ENCODE measurements at regions not wholly inside any gene's neighbourhood (a gene's known extent, or its start where the extent isn't known, plus 50 kb on each side); places are given as distances from the start of the nearest gene placed in this dataset.
A peak's percentile ranks its signal among the peaks of the same experiment; 100 is the strongest.

DNA sequence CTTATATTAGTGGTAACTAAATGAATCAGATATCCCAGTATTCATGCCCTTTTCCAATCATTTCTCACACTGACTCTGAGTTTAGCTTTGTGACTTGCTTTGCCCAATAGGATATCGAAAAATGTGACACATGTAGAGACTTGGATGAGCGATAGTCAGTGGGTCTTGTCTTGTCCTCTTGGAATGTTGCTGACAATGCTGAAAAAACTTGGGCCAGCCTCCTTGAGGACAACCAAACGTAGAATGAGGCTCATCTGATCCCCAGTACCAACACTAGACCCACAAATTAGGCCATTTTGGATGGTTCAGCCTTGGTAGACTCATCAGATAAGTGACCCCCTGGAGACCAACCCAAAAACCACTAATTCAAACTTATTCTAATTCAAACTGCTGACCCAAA, 351.0 kb downstream of the GRIN2B start:
- no peaks in the 10 kb centered on the region for H3K9me3 ChIP-seq (ENCODE audit: control insufficient read depth in 1 of 2, insufficient read depth in 1 of 2, low read depth in 1 of 2, low read length in 2 of 2)
- ChIA-PET RAD21 (ENCODE audit: low non-redundant PET in 1 of 2, low total read pairs in 2 of 2, uncharacterized antibody in 2 of 2, unreplicated experiment in 2 of 2) (no interaction called here), POLR2A (no interaction called here), CTCF (no interaction called here)
- TF ChIP-seq SRF (IDR thresholded peaks at IDR 0.05; ENCODE audit: low read depth) (no peak), POLR2AphosphoS5 (IDR thresholded peaks at IDR 0.05; ENCODE audit: low read depth, low read length) (no peak), ZFX (IDR thresholded peaks at IDR 0.05) (no peak)
- TF ChIP-seq, protein P1, sequence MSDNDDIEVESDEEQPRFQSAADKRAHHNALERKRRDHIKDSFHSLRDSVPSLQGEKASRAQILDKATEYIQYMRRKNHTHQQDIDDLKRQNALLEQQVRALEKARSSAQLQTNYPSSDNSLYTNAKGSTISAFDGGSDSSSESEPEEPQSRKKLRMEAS (IDR thresholded peaks at IDR 0.05): no peak
- no peak for DNase-seq (ENCODE audit: low read depth, low spot score)
- no peaks in the 10 kb centered on the region for H3K27me3 ChIP-seq (ENCODE audit: insufficient read depth, low read length)
- H3K9ac ChIP-seq (ENCODE audit: low read length): no peak overlapping the region
- H3K9me2 ChIP-seq (ENCODE audit: insufficient read depth): 0 out of 2 replicates have a peak, but pooled peaks cover 2% of the 10 kb centered on the region
- no peak overlapping the region for H3K27ac ChIP-seq (ENCODE audit: low read depth, low read length)
- H3K4me2 ChIP-seq (ENCODE audit: low read length): no peak overlapping the region
- no peak overlapping the region for H3K4me3 ChIP-seq (replicated peaks in 1 of 2; ENCODE audit: low read depth in 1 of 2, low read length in 2 of 2)
- intact Hi-C loops (cut with micrococcal nuclease): no loop called here
- H3K79me2 ChIP-seq (ENCODE audit: insufficient read depth, low read length): no peaks in the 10 kb centered on the region
- H2AFZ ChIP-seq (ENCODE audit: low read depth, low read length, poor library complexity, severe bottlenecking): no peak overlapping the region
- ATAC-seq: no peak
- no TSS peak for BruUV-seq (replicated peaks)
- H4K20me1 ChIP-seq (ENCODE audit: insufficient read depth): no peaks in the 10 kb centered on the region
- no peaks in the 10 kb centered on the region for H3K36me3 ChIP-seq (ENCODE audit: control insufficient read depth in 1 of 2, insufficient read depth in 2 of 2, low read length in 2 of 2)
- H3K4me1 ChIP-seq (ENCODE audit: control insufficient read depth in 1 of 2, insufficient read depth in 2 of 2, low read length in 2 of 2): peaks cover 0 to 2% of the 10 kb centered on the region in 2 experiments; a peak in 2 of 4 replicates

DNA sequence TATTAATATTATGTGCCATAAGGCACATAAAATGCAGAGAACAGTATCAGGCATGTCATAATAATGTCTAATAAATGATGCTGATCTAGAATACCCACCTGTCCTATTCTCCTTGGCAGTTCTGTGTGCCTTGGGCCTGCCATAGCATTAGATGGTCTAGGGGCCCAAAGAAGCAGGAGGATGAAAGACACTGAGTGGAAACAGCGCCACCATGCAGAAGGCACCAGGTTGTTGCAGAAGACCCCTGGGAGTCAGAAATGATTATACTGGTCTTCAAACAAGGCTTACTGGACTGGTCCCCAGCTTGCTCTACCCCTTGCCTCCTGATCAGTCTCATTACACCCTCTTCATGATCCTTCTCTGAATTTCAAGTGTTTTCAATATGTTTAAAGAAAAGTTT, 353.3 kb downstream of the GRIN2B start:
- H3K9ac ChIP-seq (ENCODE audit: low read length): no peak overlapping the region
- TF ChIP-seq EZH2 (IDR thresholded peaks at IDR 0.05) (no peak), RAD21 (IDR thresholded peaks at IDR 0.05; ENCODE audit: low read depth) (peak; percentile 13; the same call in 1 of the 2 replicates)
- no peak overlapping the region for H2AFZ ChIP-seq (ENCODE audit: low read depth, low read length, poor library complexity, severe bottlenecking)
- H3K27ac ChIP-seq (ENCODE audit: low read depth, low read length): no peak overlapping the region
- no peaks in the 10 kb centered on the region for H3K79me2 ChIP-seq (ENCODE audit: insufficient read depth, low read length)
- H3K9me2 ChIP-seq (ENCODE audit: insufficient read depth): no peaks in the 10 kb centered on the region
- H3K4me2 ChIP-seq (ENCODE audit: low read length): no peak overlapping the region
- DNase-seq (ENCODE audit: low read depth, low spot score) (no peak), ATAC-seq (no peak)
- BruUV-seq (replicated peaks): no TSS peak
- H3K9me3 ChIP-seq (ENCODE audit: control insufficient read depth in 1 of 2, insufficient read depth in 1 of 2, low read depth in 1 of 2, low read length in 2 of 2): no peaks in the 10 kb centered on the region
- H3K4me1 ChIP-seq (ENCODE audit: control insufficient read depth in 1 of 2, insufficient read depth in 2 of 2, low read length in 2 of 2): peaks cover 0 to 2% of the 10 kb centered on the region in 2 experiments; a peak in 2 of 4 replicates
- ChIA-PET RAD21 (ENCODE audit: low non-redundant PET in 1 of 2, low total read pairs in 2 of 2, uncharacterized antibody in 2 of 2, unreplicated experiment in 2 of 2) (no interaction called here), CTCF (no interaction called here), POLR2A (no interaction called here)
- no peaks in the 10 kb centered on the region for H3K27me3 ChIP-seq (ENCODE audit: insufficient read depth, low read length)
- H4K20me1 ChIP-seq (ENCODE audit: insufficient read depth): no peaks in the 10 kb centered on the region
- H3K4me3 ChIP-seq (replicated peaks in 1 of 2; ENCODE audit: low read depth in 1 of 2, low read length in 2 of 2): no peak overlapping the region
- H3K36me3 ChIP-seq (ENCODE audit: control insufficient read depth in 1 of 2, insufficient read depth in 2 of 2, low read length in 2 of 2): no peaks in the 10 kb centered on the region
- intact Hi-C loops (cut with micrococcal nuclease): no loop called here

All from HCT116 (cell line).